NCI-H187 treated with DMSO at 0.1 percent for 48 hours (cell line): ENCODE measurements at regions not wholly inside any gene's neighbourhood (a gene's known extent, or its start where the extent isn't known, plus 50 kb on each side); places are given as distances from the start of the nearest gene placed in this dataset.
"Not testable (repeated sequence)": the region's sequence is repeated elsewhere in the genome, so short reads cannot be mapped to it uniquely, and the experiment has no call there.

ENCODE experiments used
- DNase-seq: peaks from one replicate; lab custom pipeline; 2025; lab: John Stamatoyannopoulos, UW

DNA sequence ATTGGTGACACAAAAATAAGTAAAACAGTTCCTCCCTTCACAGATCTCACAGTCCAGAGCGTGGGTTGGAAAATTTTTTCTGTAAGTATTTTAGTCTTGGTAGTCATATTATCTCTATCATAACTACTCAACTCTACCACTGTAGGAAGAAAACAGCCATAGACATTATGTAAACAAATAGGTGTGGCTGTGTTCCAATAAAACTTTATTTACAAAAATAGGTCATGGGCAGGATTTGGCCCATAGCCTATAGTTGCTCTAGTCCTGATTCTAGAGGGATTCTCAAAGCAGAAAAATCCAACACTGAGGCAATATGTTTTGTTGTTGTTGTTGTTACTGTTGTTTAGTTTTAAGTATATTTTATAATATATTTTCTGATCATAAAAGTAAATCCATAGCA lies 206.1 kb upstream of the GADL1 start:
- DNase-seq = no peak

DNA sequence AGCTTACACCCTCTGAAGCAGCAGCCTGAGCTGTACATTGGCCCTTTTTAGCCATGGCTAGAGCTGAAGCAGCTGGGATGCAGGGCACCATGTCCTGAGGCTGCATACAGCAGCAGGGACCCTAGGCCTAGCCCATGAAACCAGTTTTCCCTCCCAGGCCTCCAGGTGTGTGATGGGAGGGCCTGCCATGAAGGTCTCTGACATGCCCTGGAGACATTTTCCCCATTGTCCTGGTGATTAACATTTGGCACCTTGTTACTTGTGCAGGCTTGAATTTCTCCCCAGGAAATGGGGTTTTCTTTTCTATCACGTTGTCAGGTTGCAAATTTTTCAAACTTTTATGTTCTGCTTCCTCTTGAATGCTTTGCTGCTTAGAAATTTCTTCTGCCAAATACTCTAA lies 206.8 kb upstream of the GADL1 start:
- not testable (repeated sequence) for DNase-seq

DNA sequence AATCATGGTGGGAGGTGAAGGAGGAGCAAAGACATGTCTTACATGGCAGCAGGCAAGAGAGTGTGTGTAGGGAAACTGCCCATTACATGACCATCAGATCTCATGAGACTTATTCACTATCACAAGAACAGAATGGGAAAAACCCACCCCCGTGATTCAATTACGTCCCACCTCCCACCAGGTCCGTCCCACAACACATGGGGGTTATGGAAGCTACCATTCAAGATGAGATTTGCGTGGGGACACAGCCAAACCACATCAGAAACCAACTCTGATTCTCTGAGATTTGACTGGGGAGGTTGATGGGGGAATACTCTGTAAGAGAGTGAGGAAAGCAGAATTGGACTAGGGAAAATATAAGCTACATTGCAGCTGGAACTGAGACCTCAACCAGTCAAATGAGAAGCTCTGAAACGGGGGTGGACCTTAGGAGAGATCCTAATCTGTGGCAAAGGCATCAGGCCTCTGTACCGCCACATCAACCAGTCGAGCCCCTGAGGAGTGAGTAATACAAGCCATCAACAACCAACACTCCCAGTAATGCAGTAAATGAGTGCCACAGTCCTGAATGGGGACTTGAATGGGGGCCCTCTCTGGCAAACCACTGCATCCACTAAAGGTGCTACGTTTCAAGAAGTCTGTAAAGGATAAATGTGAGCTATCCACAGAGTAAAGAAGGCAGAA lies 207.9 kb upstream of the GADL1 start:
- no peak for DNase-seq

DNA sequence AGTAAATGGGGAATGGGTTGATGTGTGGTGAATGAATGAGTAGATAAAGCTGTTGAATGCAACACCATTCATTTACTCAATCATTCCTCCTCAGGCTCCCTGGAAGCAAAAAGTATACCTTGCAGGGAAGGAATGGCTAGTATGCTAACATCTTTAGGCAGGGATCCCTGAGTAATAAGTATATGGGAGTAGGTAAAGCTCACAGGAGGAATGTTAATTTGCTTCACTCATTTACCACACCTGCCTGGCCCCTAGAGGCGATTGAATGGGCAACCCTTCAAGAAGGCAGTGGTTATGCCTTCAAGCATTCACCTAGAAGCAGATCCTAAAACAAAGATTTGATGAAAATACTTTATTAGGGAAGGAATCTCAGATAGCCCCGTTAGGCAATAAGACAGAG lies 208.7 kb upstream of the GADL1 start:
- DNase-seq = no peak

DNA sequence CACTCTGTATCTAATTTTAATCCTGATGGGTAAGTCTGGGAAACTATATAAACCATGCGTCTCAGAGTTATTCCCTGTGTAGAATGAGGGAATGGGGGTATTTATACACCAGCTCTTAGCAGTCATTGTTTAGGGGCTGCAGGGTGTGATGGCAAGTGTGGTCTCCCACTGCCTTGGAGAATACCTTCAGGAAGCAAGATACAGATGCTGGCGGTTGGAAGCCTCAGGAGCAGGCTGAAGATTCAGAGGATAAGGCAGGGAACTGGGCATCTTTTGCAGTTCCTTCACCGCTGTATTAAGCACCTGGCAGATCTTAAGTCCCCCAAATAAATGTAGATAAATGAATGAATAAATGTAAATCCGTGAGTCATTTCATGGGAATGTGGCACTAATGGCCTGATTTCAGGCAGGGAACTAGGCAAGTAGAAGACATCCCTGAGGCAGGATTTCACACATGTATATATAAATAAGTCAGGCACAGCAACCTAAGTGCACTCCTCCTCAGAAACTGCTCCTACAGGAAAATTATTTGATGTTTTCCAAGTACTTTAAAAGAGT lies 209.2 kb upstream of the GADL1 start:
- no peak for DNase-seq

DNA sequence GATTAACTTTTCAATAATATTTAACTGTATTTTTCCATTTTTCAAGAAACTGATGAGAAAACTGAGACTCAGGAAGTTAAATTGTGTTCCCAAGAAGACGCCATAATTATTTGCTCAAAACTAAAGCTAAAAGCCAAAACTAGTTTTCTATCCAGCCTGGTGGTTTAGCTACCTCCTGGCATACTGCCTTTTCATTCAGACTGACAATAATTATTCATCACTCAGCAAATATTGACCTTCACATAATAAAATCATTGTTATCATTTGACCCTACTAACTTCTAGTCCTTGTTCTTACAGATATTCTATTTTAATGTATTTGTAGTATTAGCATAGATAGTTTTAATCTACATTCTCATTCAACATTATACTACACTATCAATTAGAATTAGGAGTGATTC lies 210.6 kb upstream of the GADL1 start:
- no peak for DNase-seq

DNA sequence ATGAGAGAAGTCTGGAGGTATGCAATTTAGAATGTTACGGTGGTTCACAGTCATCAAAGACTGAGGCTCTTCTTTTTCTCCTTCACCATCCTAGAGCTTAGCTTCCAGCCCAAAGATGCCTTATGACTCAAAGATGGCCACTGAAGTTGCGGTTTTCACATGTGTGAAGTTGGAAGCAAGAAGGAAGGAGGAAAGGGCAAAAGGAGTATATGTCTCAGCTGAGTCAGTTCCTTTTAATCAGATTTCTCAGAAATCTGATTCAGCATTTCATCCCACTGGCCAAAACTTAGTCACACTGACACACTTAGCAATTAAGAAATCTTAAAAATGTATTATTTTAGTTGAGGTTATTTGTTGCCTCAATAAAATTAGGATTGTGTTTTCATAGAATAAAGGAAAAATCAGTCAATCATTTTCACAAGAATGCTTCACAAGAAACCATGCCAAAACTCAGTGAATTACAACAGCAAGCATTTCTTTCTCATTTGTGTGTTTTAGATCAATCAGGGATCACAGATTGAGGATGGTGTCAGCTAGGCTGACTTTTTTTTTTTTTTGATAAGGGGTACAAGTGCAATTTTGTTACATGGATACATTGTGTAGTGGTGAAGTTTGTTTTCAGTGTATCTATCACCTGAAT lies 211.1 kb upstream of the GADL1 start:
- DNase-seq = no peak

DNA sequence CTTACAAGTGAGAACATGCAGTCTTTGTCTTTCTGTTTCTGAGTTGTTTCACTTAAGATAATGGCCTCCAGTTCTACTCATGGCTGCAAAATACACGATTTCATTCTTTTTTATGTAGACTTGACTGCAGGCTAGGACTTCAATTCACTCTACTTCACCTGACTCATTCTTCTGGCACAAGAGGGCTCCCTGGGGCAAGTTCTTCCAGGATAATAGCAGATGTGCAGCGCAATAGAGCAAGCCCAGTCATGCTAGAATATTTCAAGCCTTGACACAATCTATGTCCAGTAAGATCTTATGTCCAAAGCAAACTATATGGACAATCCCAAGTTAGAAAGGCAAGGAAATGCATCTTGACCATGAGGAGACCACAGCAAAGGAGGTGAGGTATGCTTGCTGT lies 211.7 kb upstream of the GADL1 start:
- no peak for DNase-seq

DNA sequence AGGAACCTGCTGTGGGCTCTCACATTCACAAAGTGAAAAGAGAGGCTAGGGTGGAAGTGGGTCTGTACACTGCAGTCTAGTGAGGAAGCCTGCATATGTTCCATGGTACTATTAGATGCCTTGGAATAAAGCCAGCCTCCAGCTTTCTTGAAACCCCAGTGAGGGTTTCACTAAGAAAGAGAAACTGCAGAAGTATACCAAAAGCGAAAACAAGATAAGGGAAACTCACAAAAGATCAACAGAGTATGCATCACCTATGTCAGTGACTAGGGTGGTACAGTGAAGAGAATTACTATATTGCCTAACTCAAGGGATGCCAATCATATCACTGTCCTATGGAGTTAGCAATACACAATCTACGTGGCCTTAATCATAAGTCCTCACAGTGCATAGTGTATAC lies 212.5 kb upstream of the GADL1 start:
- DNase-seq = no peak

DNA sequence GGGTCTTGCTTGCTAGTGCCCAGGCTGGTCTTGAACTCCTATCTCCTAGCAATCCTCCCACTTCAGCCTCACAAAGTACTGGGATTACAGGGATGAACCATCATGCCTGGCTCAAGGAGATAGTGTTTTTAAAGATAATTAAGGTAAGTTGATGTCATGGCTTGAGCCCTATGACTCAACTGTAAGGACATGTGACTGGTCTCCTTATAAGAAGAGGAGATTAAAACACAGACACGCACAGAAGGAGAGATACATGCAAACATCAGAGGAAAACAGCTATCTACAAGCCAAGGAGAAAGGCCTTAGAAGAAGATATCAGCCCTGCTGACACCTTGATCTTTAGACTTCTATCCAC lies 220.4 kb upstream of the GADL1 start:
- no peak for DNase-seq

DNA sequence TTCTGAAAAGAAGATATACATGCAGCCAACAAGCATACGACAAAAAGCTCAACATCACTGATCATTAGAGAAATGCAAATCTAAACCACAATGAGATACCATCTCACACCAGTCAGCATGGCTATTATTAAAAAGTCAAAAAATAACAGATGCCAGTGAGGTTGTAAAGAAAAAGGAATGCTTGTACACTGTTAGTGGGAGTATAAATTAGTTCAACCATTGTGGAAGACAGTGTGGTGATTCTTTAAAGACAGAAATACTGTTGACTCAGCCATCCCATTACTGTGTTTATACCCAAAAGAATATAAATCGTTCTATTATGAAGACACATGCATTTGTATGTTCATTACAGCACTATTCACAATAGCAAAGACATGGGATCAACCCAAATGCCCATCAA lies 221.1 kb upstream of the GADL1 start:
- not testable (repeated sequence) for DNase-seq

DNA sequence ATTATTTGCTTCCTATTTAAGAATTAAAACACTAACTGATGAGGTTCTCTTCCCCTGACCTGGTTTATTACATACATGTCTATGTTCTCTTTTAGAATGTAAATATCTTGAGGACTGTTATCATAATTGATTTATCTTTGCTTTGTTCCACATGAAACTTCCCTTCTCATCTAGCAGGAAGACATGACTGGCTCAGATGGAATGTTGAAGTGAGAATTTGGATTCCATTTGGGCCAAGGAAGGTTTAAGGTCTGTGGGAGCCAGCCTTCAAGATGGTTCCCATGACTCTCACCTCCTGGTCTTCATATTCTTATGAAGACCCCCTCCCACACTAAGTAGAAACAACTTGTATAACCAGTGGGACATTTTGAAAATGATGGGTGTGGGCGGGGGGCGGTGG lies 222.2 kb upstream of the GADL1 start:
- DNase-seq = no peak

DNA sequence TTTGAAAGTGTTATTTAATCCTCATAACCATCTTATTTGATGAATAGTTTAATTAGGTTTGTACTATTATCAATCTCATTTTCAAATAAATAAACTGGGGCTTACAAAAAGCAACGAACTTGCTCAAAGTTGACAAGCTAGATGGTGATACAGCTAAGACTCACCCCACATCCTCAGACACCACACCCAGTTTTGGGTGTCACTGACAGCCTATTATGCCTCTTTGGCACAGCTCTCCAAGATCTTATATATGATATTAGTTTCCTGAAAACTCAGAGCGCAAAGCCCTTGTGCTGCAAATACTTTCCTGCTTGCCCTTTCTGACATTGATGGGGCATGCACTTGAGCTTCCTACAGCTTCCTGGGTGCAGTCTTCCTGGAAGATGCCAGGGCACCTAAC lies 223.4 kb upstream of the GADL1 start:
- no peak for DNase-seq

DNA sequence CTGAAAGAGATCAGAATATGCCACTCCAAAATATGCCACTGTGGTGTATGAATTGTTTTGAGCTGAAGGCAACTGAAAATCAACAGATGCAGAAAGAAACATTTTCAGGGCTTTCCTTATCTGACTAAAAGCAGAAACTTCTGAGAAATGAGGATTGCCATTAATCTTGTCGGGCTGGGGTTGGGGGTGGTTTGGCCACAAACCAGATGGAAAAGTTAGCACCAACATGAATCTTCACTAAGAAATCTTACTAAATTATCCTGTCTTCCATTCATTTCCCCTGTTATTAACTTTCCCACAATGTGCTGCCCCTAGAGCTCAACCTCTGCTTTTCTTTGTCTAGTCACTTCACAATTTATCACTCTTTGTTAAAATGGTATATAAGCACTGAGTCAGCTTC lies 229.9 kb upstream of the GADL1 start:
- DNase-seq = no peak

DNA sequence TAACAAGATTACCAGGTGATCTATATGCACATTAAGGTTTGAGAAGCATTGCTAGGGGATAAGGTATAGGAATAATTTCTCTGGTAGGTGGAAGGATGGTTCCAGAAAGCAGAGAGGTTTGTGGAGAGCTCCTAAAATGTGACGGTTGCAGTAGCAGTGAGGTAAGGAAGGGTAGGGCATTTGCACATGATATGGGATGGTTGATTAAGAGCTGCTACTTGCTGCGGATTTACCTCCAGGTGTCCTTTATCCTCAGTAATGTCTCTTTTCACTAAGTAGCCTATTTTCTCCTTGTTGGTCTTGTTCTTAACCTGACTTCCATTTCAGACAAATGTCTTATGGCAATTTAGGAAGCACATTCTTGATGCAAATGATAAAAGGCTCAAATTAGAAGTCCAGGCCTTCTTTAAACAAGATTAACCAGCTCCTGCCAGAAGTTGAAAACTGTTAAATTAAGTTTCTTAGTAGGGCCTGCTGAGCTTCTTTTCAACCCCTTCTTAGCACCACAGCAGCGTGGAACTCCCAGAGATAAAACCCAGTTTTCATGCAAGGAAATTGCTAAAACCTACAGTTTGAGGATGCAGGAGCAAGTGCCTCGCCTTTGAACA lies 231.1 kb upstream of the GADL1 start:
- no peak for DNase-seq

DNA sequence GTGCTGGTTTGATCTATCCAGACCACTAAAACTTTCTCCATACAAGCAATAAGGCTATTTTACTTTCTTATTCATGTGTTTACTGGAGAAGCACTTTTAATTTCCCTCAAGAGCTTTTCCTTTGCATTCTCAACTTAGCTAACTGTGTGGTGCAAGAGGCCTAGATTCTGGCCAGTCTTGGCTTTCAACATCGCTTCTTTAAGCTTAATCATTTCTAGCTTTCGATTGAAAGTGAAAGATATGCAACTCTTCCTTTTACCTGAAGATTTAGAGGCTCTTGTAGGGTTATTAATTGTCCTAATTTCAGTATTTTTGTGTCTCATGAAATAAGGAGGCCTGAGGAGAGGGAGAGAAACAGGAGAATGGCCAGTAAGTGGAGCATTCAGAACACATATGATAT lies 234.8 kb upstream of the GADL1 start:
- DNase-seq = no peak

DNA sequence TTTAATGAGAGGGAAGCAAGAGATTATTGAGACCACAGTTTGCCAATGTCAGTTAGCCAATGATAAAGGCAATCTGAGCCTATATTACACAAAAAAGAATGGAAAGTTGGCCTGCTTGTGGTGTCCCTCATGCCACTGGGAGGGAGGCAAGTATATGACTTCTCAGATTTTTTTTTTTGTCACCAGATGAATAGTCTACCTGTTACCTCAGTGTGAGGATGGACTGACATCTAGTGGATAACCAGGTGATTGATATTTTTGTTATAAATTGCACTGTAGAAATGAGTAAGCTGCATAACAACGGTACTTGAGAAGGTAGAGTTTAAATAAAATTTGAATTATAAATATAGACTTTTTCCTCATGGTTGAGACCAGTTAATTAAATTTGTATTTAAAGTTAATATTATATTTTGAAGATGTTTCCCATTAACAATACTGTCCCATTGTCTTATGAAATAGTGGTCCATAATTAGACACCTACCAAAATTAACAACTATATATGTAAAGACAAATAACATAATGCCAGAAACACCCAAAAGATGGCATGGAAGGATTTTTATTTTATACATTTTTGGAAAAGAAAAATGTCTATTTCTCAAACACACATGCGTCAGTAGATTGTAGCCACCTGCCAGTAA lies 237.8 kb upstream of the GADL1 start:
- DNase-seq = no peak

DNA sequence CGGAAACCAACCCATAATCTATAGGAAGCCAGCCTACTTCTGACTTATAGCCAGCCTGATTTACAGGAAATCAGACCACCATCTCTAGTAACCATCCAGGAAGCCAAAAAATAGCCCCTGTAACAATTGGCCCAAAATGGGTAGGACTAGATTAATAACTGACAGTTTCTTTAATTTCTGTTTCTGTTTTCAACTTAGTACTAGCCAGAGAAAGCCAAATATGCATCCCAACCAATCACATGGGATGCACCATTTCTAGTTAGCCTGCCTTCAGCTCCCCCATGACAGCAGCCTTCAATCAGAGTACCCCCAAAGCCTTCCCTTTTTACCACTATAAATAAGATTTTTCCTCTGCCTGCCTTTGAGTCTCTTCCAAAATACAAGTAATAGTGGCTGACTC lies 239.1 kb upstream of the GADL1 start:
- no peak for DNase-seq

DNA sequence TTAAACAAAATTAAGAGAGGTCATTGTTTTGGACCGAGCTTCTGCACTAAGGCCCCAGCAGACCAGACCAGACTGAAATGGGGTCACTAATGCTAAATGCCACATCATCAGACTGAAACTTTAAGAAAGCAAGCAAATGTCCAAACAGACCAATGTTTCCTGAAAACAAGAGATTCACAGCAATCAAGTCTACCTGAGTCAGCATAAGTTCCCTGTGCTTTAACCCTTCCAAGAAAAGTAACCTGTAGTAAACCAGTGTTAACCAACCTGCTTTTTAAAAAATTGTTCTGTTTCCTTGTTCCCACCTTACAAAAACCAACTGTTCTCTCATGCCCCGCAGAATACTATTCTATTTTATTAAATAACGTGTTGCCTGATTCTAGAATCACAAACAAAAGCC lies 241.1 kb upstream of the GADL1 start:
- no peak for DNase-seq

DNA sequence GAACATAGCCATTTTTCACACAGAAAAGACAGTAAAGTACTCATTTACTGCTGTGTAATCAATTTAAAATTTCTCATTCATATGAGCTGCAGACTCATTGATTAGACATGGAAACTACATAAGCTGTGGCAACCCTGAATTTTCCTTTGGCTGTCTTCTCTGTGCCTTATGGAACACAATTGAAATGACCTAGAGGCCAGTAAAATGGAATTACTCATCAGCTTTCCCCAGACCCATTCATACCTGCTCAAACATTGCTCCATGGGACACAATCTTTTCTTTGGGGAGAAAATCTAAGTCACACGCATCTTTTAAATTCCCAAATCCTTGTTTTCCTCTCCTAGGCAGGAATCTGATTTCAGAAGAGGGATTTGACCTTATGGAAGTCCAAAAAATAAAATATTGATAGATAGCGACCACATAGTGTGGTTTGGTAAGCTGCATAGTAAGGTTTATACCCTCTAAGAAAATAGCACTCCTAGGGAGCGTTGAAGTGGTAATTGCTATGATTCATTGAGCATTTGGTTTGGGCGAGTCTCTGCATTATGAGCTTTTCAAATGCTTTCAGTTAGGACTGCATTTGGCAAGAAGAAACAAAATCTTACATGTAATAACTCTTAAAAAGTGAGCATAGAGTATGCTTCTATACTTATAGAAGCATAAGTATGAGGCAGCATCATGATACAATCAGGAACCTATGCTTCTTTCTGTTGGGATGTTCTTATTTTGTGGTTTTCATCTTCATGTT lies 243.4 kb upstream of the GADL1 start:
- no peak for DNase-seq

DNA sequence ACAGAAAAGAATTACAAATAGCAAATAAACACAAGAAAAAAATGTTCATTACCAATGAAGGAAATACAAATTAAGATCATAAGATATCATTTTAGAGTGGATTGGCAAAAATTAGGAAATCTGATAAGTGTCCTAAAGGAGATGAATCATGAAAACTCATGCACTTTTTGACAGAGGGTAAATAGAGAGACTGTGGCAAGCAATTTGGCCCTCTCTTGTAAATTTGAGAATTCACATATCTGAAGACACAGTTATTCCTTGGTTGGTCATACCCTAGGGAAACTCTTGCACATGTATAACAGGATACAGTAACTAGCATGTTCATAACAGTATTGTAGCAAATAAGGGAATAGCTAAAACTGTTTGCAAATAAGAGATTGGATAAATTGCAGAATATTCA lies 246.0 kb upstream of the GADL1 start:
- DNase-seq = no peak

DNA sequence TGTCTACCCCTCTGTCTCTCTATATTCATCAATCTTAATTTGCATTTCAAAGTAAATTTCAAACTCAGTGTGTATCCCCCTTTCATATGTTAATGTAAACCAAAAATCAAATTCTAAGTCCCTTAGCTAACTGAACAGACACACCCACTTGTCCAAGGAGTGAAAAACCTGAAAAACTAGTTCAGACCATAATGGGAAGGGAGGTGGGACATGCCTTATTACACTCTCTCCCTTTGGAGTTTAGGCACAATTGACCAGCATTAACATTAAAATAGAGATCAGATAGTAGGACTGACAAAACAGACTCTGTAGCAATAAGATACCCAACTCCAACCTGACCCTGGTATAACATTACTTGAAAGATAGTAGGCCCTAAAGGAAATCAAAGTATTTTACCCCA lies 247.7 kb upstream of the GADL1 start:
- no peak for DNase-seq
